ENCODE measurements at regions not wholly inside any gene's neighbourhood (a gene's known extent, or its start where the extent isn't known, plus 50 kb on each side); places are given as distances from the start of the nearest gene placed in this dataset.

GRCh38 chr6:9089724-9090123 lies 654.4 kb upstream of the SLC35B3 start:
- H3K4me3 ChIP-seq (ENCODE audit: low read depth, low read length): no peak overlapping the region
- no peak for TF ChIP-seq CTCF (IDR thresholded peaks at IDR 0.05; ENCODE audit: low read depth, low read length)

GRCh38 chr6:9087470-9087869 lies 652.1 kb upstream of the SLC35B3 start:
- H3K4me3 ChIP-seq (ENCODE audit: low read depth, low read length): no peak overlapping the region
- no peak for TF ChIP-seq CTCF (IDR thresholded peaks at IDR 0.05; ENCODE audit: low read depth, low read length)

GRCh38 chr6:9086331-9086730 lies 651.0 kb upstream of the SLC35B3 start:
- no peak for TF ChIP-seq CTCF (IDR thresholded peaks at IDR 0.05; ENCODE audit: low read depth, low read length)

GRCh38 chr6:9085709-9086070 lies 650.3 kb upstream of the SLC35B3 start:
- no peak for TF ChIP-seq CTCF (IDR thresholded peaks at IDR 0.05; ENCODE audit: low read depth, low read length)
- H3K4me3 ChIP-seq (ENCODE audit: low read depth, low read length): no peak overlapping the region

More at GRCh38 chr6:9086331-9086730, 651.0 kb upstream of the SLC35B3 start:
- no peak overlapping the region for H3K4me3 ChIP-seq (ENCODE audit: low read depth, low read length)

GRCh38 chr6:9085054-9085708 lies 649.8 kb upstream of the SLC35B3 start:
- TF ChIP-seq CTCF (IDR thresholded peaks at IDR 0.05; ENCODE audit: low read depth, low read length): no peak
- no peak overlapping the region for H3K4me3 ChIP-seq (ENCODE audit: low read depth, low read length)

- H3K4me3 ChIP-seq (ENCODE audit: low read depth, low read length): no peak overlapping the region
Observed at GRCh38 chr6:9083108-9083507, 647.8 kb upstream of the SLC35B3 start.

GRCh38 chr6:9066726-9067125 lies 631.4 kb upstream of the SLC35B3 start:
- no peak overlapping the region for H3K4me3 ChIP-seq (ENCODE audit: low read depth, low read length)
- no peak for TF ChIP-seq CTCF (IDR thresholded peaks at IDR 0.05; ENCODE audit: low read depth, low read length)

More at GRCh38 chr6:9083108-9083507, 647.8 kb upstream of the SLC35B3 start:
- no peak for TF ChIP-seq CTCF (IDR thresholded peaks at IDR 0.05; ENCODE audit: low read depth, low read length)

Data from WI38 (cell line).